ENCODE measurements at regions not wholly inside any gene's neighbourhood (a gene's known extent, or its start where the extent isn't known, plus 50 kb on each side); places are given as distances from the start of the nearest gene placed in this dataset.
"Not testable (repeated sequence)": the region's sequence is repeated elsewhere in the genome, so short reads cannot be mapped to it uniquely, and the experiment has no call there.

DNA sequence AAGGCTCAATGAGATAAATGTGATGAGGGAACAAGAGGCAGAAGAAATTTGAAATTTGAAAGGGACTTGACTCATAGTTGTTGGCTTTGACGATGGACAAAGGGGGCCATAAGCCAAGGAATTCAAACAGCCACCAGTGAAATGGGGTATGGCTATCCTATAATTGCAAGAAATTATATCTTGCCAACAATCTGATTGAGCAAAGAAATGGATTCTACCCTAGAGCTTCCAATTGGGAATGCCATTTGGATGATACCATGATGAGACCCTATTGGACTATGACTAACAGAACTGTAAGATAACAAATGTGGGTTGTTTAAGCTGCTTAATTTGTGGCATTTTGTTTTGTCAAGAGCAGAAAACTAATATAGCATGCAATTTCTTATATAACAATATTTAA, 270.1 kb upstream of the ARSJ start:
- no peak for DNase-seq (ENCODE audit: low spot score)

DNA sequence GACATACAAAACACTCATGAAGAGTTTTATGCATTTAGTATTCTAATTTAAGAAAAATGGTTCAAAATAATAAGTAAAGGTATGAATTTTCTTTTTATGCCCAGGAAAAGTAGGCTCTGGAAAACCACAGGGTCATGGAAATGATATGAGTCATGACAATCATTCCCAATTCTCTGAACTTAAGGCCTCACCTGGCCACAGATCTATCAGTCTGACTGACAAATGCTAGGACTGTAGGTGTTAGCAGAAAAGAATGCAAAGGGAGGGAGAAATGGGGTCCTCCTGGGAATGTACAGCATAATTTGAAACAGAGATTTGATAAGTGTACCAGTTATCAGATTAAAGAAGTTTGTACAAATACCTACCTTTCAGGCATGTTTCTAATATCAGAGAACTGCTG, 270.5 kb upstream of the ARSJ start:
- DNase-seq (ENCODE audit: low spot score) = no peak

DNA sequence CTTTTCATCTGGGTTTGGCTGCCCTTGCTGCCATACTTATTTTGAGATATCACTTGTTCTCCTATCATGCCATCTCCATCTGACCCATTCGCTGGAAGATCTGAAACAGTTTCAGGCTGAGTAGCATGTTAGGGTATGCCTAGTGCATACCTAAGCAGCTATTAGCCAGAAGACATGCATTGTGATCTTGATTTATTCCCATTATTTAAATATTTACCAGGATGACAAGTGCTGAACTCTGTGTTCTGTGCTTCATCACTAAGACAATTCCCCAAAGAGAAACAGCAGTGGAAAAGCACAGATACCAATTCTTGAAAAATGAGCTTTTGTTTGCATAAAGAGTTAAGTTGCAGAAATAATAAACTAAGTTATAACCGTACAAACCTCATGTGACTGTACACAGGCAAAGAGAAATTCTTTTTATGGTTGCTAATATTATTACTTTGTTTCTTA, 271.0 kb upstream of the ARSJ start:
- no peak for DNase-seq (ENCODE audit: low spot score)

DNA sequence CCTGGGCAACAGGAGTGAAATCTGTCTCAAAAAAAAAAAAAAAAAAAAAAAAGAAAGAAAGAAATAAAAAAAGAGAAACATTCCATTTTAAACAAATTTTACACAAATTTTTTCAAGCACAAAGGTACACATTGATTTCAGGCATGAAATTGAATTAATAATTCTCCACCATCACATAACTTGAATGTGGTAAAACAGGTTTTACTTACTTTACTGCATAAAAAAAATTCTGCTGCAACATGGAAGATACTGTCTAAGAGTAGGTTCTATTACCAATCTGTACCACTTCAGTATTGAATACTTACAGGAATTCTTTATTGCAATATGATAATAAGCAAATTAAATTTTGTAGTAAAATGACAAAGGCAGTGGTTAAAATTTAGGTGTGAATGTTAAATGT, 271.6 kb upstream of the ARSJ start:
- no peak for DNase-seq (ENCODE audit: low spot score)

DNA sequence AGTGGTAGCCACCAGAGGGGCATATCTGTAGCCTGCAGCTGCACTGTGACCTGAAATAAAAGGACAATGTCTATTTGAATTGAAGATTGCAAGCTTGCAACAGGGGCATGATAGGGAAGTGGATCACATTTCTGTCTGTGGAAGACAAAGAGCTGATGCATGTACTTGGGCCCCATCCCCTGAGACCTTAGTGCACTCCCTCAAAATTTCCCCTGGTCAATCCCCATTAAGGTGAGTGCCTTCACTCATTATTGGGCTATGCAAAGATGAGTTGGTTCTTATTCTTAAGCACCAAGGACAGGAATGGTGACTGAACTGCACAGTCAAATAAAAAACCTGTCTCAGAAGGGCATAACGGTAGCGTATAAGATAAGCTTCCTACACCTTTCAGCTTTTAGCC, 273.1 kb upstream of the ARSJ start:
- DNase-seq (ENCODE audit: low spot score) = no peak

DNA sequence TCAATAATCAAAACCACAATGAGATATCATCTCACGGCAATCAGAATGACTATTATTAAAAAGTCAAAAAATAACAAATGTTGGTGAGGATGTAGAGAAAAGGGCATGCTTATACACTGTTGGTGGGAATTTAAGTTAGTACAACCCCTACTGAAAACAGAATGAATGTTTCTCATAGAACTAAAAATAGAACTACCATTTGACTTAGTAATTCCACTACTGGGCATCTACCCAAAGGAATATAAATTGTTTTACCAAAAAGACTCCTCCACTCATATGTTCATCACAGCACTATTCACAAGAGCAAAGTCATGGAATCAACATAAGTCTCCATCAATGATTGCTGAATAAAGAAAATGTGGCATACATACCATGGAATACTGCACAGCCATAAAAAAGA, 278.1 kb upstream of the ARSJ start:
- DNase-seq (ENCODE audit: low spot score) = no peak

DNA sequence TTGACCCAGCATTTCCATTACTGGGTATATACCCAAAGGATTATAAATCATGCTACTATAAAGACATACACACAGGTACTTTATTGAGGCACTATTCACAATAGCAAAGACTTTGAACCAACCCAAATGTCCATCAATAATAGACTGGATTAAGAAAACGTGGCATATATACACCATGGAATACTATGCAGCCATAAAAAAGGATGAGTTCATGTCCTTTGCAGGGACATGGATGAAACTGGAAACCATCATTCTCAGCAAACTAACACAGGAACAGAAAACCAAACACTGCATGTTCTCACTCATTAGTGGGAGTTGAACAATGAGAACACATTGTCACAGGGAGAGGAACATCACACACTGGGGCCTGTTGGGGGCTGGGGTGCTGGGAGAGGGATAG, 283.0 kb upstream of the ARSJ start:
- not testable (repeated sequence) for DNase-seq (ENCODE audit: low spot score)

DNA sequence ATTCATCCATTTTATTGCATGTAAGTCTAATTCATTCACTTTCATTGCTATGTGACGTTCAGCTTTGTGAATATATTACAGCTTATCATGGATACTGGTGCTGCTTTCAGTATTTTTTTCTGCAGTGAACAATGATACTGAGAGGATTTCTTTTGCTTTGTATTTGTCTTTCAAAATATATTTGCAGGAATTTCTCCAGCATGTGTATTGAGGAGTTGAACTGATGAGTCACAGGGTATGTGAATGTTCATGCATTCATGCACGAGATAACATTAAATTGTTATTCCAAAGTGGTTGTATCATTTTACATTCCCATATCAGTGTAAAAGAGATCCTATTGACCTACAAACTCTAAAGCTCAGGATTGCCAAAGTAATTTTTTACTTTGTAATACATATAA, 283.8 kb upstream of the ARSJ start:
- no peak for DNase-seq (ENCODE audit: low spot score)

DNA sequence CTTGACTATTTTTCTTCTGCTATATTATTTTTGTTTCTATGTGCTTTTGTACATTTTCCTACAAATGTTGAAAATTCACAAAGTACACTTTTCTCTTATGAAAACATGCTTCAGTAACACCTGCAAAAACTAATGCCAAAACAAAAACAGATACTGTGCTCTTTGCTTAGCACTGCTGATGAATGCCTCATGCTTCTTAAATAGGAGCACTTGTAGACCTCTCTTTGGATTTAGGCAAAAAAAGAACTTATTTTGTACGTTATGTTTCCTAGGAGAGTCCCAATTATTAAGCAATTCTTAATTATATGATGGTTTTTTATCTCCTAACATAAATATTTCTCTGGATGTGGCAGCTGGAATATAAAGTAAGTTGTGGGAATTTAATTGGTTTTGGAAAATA, 285.0 kb upstream of the ARSJ start:
- DNase-seq (ENCODE audit: low spot score) = no peak

DNA sequence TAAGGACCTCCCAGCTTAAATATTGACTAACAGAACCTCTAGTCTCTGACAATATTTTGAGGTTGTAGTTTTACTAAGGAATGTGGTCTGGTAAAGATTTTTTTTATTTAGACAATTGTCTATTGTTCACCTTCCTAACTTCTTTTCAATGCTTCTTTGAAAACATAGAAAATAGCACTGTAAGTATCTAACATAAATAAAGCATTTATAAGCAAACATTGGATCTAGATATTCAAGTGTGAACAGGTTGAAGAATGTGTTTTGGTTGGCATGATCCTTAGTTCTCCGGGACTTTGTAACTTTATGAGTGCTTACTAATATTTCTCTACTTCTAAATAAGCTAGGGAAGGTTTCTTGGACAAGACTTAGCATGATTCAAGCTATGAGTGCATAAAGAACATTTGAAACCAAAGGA, 285.4 kb upstream of the ARSJ start:
- no peak for DNase-seq (ENCODE audit: low spot score)

DNA sequence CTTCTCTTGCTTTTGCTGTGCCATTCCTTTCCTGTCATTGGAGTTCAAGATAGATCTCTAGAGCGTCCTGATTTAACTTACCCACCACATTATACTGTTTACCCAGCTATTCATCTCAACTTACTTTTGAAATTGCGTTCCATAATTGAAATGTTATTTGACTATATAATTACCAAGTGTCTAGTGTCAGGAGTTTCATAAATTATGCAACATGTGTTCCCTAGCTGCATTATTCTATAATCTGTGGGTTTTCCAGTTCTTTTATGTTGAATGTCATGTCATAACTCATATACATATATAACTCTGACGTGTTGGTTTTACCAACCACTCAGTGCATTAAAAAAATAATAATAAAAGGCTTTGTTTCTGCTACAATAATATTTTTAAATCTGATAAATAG, 285.9 kb upstream of the ARSJ start:
- no peak for DNase-seq (ENCODE audit: low spot score)

DNA sequence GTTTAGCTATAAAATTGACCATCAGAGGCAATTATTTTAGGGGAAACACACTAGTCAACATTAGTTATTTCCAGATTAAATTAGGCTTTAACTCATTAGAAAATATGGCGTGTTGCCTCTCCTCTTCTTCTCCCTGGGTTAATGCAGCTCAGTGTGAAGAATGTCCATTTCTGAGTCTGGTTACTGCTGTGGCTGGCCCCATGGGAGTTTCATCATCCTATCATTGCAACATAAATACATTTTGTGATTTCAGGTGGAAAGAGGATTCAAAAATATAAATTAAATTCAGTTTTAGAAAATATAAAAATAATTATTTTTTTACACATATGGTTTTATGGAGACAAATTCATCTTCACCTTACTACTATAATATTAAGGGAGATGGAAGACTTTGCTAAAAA, 288.5 kb upstream of the ARSJ start:
- no peak for DNase-seq (ENCODE audit: low spot score)

DNA sequence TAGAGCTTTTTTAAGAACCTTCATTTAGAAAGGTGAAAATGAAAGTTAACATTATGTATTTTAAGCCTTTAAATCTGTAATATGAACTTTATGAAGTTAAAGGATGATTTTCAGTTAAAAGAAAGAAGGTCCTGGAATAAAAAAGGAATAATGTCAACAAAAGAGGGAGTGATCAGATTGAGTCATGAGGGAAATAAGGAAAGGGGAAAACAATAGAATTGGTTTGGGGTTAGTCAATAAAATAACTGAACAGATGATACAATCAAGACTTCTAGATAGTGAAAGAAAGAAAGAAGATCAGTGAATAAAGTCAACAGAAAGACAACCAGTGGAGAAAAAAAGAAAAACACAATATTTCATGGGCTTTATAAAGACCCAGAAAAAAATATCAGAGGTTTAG, 291.6 kb upstream of the ARSJ start:
- no peak for DNase-seq (ENCODE audit: low spot score)

DNA sequence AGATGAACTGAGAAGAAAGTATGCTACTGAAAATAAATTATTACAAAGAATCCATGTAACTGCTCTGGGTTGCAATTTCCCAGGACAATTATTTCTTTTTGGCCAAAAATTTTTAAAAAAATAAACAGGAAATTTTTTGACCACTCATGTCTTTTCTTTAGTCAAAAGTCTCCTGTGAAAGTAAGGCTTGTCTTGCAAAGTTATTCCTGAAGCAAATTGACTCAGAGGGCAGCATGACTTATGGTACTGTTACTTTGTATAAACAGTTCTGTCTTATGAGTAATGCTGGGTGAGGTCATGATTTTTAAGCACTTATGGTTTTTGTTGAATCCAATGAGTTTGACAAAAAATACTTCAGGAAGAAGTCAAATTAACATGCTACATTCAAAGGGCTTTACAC, 292.8 kb upstream of the ARSJ start:
- no peak for DNase-seq (ENCODE audit: low spot score)

DNA sequence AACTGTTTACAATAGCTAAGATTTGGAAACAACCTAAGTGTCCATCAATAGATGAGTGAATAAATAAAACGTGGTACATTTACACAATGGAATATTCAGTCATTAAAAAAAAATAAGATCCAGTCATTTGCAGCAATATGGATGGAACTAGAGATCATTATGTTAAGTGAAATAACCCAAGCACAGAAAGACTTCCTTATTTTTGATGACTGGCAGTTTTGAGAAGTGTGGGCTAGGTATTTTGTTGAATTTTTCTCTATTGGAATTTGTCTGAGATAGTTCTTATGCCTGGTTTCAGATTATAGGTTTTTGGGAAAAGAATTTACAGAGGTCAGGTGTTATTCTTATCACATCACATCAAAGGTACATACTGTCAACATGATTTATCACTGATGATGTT, 293.8 kb upstream of the ARSJ start:
- DNase-seq (ENCODE audit: low spot score) = no peak

DNA sequence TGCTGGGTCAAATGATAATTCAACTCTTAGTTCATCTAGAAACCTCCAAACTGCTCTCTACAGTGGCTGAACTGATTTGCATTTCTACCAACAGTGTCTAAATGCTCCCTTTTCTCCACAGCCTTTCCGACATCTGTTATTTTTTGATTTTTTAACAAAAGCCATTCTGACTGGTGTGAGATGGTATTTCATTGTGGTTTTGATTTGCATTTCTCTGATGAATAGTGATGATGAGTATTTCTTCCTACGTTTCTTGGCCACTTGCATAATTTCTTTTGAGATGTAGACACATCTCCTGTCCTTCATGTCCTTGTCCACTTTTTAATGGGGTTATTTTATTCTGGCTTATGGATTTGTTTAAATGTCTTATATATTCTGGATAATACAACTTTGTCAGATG, 298.2 kb upstream of the ARSJ start:
- DNase-seq (ENCODE audit: low spot score) = no peak

DNA sequence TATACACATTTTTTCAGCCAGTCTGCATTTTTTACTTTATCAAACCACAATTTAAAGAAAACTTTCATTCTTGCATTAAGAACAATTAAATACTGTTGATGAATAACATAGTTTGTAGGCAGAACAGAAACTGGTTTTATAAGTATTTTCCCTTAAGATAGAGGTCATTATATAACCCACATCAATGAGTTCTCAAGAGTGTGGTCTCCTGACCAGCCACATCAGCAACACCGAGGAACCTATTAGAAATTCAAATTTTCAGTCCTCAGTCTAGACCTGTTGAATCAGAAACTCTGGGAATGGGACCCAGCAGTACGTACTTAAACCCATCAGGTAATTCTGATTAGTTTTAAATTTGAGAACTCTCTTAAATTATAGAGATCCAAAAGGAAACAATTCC, 299.6 kb upstream of the ARSJ start:
- DNase-seq (ENCODE audit: low spot score) = no peak

DNA sequence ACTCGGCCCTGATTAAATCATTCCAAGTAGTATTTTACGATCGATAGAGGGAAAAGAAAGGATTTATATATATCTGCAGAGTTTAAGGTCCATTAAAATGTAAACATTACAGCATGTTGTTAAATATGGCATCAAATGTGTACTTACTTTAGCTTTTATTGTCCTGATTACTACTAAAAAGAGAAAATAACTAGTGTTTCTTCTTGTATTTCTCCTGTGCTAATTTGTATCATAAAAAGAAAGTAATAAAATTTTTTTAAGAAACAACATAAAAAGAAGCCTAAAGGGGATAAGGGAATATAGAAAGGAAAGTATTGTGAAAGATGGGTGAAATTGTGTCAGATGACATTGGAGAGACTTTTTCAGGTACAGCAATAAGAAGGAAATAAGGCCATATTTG, 300.3 kb upstream of the ARSJ start:
- DNase-seq (ENCODE audit: low spot score) = no peak

DNA sequence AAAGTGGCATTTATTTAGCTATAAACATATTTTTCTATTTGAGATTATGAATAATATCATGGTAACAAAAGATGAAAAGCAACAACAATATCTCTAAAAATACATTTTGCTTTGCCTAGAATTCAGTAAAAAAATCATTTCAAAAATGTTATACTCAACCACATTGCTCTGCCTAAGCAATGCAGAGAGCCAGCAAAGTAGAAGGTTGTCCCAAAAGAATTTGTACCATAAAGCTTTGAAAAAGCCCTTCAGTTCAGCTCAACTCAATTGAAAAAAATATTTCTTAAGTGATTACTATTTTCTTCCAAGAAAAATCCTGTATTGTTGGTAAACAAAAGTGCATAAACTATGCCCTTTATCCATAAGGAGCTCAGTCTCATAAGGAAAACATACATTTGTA, 301.2 kb upstream of the ARSJ start:
- no peak for DNase-seq (ENCODE audit: low spot score)

DNA sequence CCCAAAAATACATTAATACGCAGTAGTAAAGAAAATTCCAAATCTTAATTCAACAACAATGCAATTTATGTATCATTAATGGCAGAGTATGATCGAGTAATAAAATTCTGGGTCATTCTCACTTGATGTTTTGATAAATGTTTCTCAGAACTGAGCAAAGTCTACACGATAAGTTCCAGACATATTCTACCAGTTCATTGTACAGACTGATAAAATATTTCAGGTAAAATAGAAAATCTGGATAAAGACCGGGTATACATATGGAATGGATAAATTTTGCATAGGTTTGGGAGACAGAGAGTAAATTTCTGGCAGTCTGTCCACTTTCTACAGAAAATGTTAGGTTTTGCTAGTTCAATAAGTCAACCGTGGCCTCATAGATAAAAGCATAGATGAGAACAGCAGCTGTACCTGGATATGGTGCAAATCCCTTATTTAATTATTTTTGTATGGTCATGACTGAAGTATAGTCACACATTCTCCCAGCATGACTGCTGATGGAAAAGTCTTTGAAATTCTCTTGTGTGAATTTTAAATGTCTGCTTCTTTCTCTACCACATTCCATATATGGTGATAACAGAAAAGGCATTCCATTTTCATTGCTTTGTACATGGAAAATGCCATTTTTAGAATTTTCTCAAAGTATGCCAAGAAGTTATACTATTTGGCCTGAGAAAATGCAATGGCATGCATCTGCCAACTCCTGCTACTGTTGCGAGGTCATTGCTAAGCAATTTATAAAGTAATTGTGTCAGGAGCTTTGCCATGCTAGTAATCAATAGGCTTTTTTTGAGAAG, 301.9 kb upstream of the ARSJ start:
- no peak for DNase-seq (ENCODE audit: low spot score)

DNA sequence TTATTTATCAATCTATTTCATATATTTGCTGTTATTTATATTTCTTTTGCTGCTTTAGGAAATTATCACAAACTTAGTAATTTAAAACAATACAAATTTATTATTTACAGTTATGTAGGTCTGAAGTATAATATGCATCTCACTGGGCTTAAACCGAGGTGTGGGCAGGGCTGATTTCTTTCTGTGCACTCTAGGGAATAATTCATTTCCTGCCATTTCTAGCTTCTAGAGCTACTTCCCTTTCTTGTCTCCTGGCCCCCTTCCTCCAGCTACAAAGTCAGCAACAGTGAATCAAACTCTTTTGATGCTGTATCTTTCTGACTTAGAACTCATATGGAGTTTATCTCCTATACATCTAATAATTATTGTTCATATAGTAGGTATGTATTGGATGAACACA, 303.5 kb upstream of the ARSJ start:
- DNase-seq (ENCODE audit: low spot score) = no peak

DNA sequence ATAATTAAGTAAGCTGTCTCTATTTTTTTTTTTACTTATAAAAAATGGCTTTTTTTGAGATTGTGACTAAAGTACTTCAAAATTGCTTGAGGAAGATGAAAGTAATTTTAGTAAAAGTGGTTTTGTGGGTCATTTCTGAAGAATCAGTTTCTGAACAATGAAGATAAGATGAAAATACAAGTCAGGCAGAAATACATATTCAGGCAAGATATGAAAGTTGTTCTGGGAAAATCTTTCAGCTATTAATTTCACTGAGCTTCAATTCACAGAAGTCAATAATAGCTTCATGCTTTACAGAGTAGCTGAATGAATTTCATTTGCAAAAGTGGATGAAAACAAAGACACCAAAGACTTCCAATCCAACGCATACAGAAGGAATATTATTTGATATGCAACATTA, 305.2 kb upstream of the ARSJ start:
- DNase-seq (ENCODE audit: low spot score) = no peak

DNA sequence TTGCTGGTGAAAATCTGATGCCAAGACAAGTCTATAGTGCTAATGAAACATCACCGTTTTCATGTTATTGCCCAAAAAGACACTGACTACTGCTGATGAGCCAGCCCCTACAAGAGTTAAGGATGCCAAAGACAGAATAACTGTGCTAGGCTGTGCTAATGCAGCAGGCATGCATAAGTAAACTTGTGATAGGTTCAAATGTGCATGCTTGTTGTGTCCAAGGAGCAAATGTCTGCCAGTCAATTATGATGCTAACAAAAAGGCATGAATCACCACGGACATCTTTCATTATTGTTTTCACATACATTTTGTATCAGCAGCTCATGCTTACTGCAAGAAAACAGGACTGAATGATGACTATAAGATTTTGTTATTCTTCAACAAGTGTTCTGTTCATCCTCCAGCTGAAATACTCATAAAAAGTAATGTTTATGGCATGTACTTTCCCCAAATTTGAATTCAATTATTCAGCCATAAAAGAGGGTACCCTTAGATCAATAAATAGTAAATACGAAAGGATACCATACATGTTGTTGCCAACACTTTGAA, 306.9 kb upstream of the ARSJ start:
- no peak for DNase-seq (ENCODE audit: low spot score)

DNA sequence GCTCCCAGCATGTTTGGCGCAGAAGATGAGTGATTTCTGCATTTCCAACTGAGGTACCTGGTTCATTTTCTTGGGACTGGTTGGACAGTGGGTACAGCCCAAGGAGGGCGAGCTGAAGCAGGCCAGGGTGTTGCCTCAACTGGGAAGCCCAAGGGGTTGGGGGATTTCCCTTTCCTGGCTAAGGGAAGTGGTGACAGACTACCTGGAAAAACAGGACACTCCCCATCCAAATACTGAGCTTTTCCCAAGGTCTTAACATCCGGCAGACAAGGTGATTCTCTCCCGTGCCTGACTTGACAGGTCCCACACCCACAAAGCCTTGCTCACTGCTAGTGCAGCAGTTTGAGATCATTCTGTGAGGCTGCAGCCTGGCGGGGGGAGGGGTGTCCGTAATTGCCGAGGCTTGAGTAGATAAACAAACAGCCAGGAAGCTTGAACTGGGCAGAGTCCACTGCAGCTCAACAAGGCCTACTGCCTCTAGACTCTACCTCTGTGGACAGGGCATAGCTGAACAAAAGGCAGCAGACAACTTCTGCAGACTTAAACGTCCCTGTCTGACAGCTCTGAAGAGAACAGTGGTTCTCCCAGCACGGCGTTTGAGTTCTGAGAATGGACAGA, 307.7 kb upstream of the ARSJ start:
- peak; percentile 23 for DNase-seq (ENCODE audit: low spot score)

All from HuH-7 (cell line).